Liver (tissue), 8 donors: ENCODE measurements at regions not wholly inside any gene's neighbourhood (a gene's known extent, or its start where the extent isn't known, plus 50 kb on each side); places are given as distances from the start of the nearest gene placed in this dataset.
"Not testable (repeated sequence)": the region's sequence is repeated elsewhere in the genome, so short reads cannot be mapped to it uniquely, and the experiment has no call there.

Experiments used
- DNase-seq: peaks from one replicate; pipeline ENCODE4 v3.0.0-alpha.2; 2017; ENCODE audit warnings: low spot score
- H3K27ac ChIP-seq, 2 donors: one replicate each; pipeline ENCODE4 v1.7.0; 2013; ENCODE audit warnings: inconsistent platforms in 2 of 2, low read length in 2 of 2, control low read depth in 1 of 2, low read depth in 1 of 2, mild to moderate bottlenecking in 1 of 2
- H3K27me3 ChIP-seq, 4 donors: one replicate each; pipeline versions ENCODE4 v1.6.1 to v1.7.0; 2013; ENCODE audit warnings: low read length in 3 of 4, inconsistent platforms in 1 of 4, mild to moderate bottlenecking in 1 of 4, moderate library complexity in 1 of 4; ENCODE audit not compliant: control insufficient read depth in 4 of 4, insufficient read depth in 4 of 4
- H3K36me3 ChIP-seq, 4 donors: one replicate each; pipeline versions ENCODE4 v1.6.1 to v1.7.0; 2013; ENCODE audit warnings: low read length in 3 of 4, mild to moderate bottlenecking in 3 of 4, low read depth in 1 of 4, moderate library complexity in 1 of 4; ENCODE audit not compliant: control insufficient read depth in 4 of 4, insufficient read depth in 3 of 4
- H3K4me1 ChIP-seq, 4 donors: one replicate each; pipeline versions ENCODE4 v1.6.1 to v1.7.0; 2013; ENCODE audit warnings: low read length in 3 of 4, mild to moderate bottlenecking in 3 of 4, moderate library complexity in 1 of 4; ENCODE audit not compliant: control insufficient read depth in 4 of 4, insufficient read depth in 4 of 4
- H3K4me3 ChIP-seq, 3 donors: one replicate each; pipeline versions ENCODE4 v1.6.1 to v1.7.0; 2013; ENCODE audit warnings: low read length in 3 of 3, control low read depth in 1 of 3, low read depth in 1 of 3, mild to moderate bottlenecking in 1 of 3
- H3K9ac ChIP-seq, 2 donors: one replicate each; pipeline ENCODE4 v1.7.0; 2013; ENCODE audit warnings: low read length in 2 of 2, mild to moderate bottlenecking in 2 of 2, moderate library complexity in 2 of 2, control low read depth in 1 of 2, low read depth in 1 of 2
- H3K9me3 ChIP-seq, 4 donors: one replicate each; pipeline versions ENCODE4 v1.6.1 to v1.7.0; 2013; ENCODE audit warnings: low read length in 3 of 4; ENCODE audit not compliant: control insufficient read depth in 4 of 4
- EGR1 ChIP-seq, 2 donors: IDR thresholded peaks; 2 replicates each; pipeline ENCODE4 v1.6.1; 2016 to 2018; ENCODE audit warnings: antibody characterized with exemption in 2 of 2, low read depth in 2 of 2
- FOXA2 ChIP-seq: IDR thresholded peaks from 2 replicates; pipeline ENCODE4 v1.6.1; 2016; ENCODE audit warnings: antibody characterized with exemption
- HNF4A ChIP-seq, 2 donors: conservative IDR thresholded peaks; 2 replicates each; pipeline ENCODE4 v1.6.1; 2016; ENCODE audit warnings: antibody characterized with exemption in 2 of 2, mild to moderate bottlenecking in 2 of 2
- HNF4G ChIP-seq: IDR thresholded peaks from 2 replicates; pipeline ENCODE4 v1.6.1; 2016; ENCODE audit warnings: antibody characterized with exemption
- JUND ChIP-seq, 2 donors: IDR thresholded peaks; 2 replicates each; pipeline ENCODE4 v1.6.1; 2016; ENCODE audit warnings: antibody characterized with exemption in 2 of 2
- NR2F2 ChIP-seq: IDR thresholded peaks from 2 replicates; pipeline ENCODE4 v1.6.1; 2016; ENCODE audit warnings: antibody characterized with exemption
- RXRA ChIP-seq, 2 donors: IDR thresholded peaks; 2 replicates each; pipeline ENCODE4 v1.6.1; 2017 to 2018; ENCODE audit warnings: antibody characterized with exemption in 2 of 2, mild to moderate bottlenecking in 1 of 2
- SP1 ChIP-seq: IDR thresholded peaks from 2 replicates; pipeline ENCODE4 v1.6.1; 2018; ENCODE audit warnings: antibody characterized with exemption, mild to moderate bottlenecking
- TAF1 ChIP-seq: conservative IDR thresholded peaks from 2 replicates; pipeline ENCODE4 v1.6.1; 2016; ENCODE audit warnings: antibody characterized with exemption, mild to moderate bottlenecking
- WGBS: extraction: QIAGEN DNeasy Blood & Tissue Kit; methylation state at CpG from one replicate; pipeline ENCODE4 v1.1.7; 2013; 5-methylcytosine and 5-hydroxymethylcytosine counted together
- TF ChIP-seq, protein P1 (sequence below): IDR thresholded peaks from 2 replicates; pipeline ENCODE4 v1.6.1; 2016; ENCODE audit warnings: antibody characterized with exemption
- TF ChIP-seq, protein P2 (sequence below): IDR thresholded peaks from 2 replicates; pipeline ENCODE4 v1.6.1; 2016; ENCODE audit warnings: antibody characterized with exemption, mild to moderate bottlenecking
- TF ChIP-seq, protein P3 (sequence below): fragments of 150-350 bp; IDR thresholded peaks from 2 replicates; pipeline ENCODE4 v1.5.1; 2017; ENCODE audit warnings: improper control_type of control experiment, low read depth, low read length; ENCODE audit not compliant: missing input control
- TF ChIP-seq, protein P4 (sequence below): IDR thresholded peaks from 2 replicates; pipeline ENCODE4 v1.6.1; 2016; ENCODE audit warnings: antibody characterized with exemption
- donor health status: healthy.
- donor health status: healthy.
- donor health status: healthy.
- donor health status: healthy.
- donor health status: healthy.

DNA sequence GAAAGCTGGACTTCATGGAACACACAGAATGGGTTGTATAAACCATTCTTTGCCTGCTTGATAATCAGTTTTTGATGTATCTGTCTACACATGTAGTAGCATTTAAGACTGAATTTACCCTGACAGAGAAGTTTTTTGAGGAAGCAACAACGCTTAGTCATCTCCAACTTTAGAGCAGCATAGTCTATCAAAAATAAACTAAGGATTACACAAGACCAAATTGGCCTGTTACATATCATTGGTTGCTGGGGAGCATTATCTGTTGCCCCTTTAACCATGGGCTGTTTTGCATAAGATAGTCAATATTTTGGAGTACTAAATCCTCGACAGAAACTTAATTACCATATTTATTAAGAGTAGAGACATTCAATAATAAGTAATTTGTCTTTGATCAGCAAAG lies 347.4 kb downstream of the FAM47B start:
- Histone ChIP-seq H3K4me3 (no peak overlapping the region), H3K36me3 (no peaks in the 10 kb centered on the region), H3K27me3 (no peaks in the 10 kb centered on the region), H3K9me3 (no peaks in the 10 kb centered on the region), H3K9ac (no peak overlapping the region), H3K27ac (peak overlapping the region; percentile 60 to 88), H3K4me1 (peaks cover 0 to 13% (median 7%) of the 10 kb centered on the region in 4 donors)
- TF ChIP-seq JUND (IDR thresholded peaks at IDR 0.05) (peak in 1 of 2 donors; percentile 34), NR2F2 (no peak), HNF4A (conservative IDR thresholded peaks at IDR 0.05) (peak in 1 of 2 donors; percentile 18), TAF1 (no peak), RXRA (IDR thresholded peaks at IDR 0.05) (peak in 1 of 2 donors; percentile 21)
- TF ChIP-seq, protein P1, sequence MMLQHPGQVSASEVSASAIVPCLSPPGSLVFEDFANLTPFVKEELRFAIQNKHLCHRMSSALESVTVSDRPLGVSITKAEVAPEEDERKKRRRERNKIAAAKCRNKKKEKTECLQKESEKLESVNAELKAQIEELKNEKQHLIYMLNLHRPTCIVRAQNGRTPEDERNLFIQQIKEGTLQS, result no peak
- no peak for DNase-seq
- 33% methylated on average over 2 of the region's 2 CpGs for WGBS

DNA sequence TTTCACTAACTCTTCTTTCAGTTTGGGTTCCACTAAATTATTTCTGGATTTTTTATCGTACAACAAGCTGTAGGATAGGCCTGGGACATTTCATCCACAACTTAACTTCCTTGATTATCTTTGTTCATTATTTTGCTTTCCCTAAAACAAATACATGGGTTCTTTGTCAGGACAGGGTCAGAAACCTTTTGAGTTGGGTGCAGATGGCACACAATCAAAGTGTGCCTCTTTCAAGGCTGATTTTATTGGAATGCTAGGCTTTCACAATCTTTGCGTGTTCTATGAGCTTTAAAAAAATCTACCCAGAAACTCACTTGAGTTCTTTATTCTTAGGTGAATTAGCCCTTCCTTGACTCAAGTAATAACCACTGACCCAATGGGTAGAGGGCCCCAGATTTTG lies 348.4 kb downstream of the FAM47B start:
- 44% methylated on average over 2 of the region's 2 CpGs for WGBS
- Histone ChIP-seq H3K4me3 (no peak overlapping the region), H3K9ac (no peak overlapping the region), H3K27me3 (no peaks in the 10 kb centered on the region), H3K9me3 (no peaks in the 10 kb centered on the region), H3K4me1 (peaks cover 0 to 13% (median 7%) of the 10 kb centered on the region in 4 donors), H3K36me3 (no peaks in the 10 kb centered on the region), H3K27ac (peak overlapping the region; percentile 40 to 88)
- TF ChIP-seq HNF4G, result no peak
- peak; percentile 49 to 56 for TF ChIP-seq HNF4A (conservative IDR thresholded peaks at IDR 0.05)
- peak; percentile 55 to 73 for TF ChIP-seq RXRA (IDR thresholded peaks at IDR 0.05)
- no peak for TF ChIP-seq TAF1
- peak; percentile 29 for TF ChIP-seq SP1
- DNase-seq, result no peak

DNA sequence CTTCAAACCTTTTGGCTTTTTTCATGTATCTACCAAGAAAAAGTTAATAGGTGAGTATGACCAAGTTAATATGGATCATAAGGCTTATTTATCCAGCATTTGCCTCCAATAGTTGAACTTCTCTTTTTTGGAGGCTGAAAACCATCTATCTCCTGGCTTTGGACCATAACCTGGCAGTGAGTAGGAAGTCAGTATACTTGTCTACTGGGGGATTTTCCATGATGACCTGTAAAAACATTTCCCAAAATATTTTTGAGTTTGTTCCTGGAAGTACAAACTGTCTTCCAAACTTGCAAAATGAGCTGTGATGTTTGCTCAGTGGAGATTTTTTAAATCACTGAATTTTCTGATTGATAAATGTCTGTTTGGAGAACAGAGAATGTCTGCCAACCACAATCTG lies 349.9 kb downstream of the FAM47B start:
- peak overlapping the region in 1 of 2 donors; percentile 33 for H3K27ac ChIP-seq
- H3K9ac ChIP-seq, result no peak overlapping the region
- peaks cover 0 to 13% (median 7%) of the 10 kb centered on the region in 4 donors for H3K4me1 ChIP-seq
- TF ChIP-seq RXRA (IDR thresholded peaks at IDR 0.05), result peak in 1 of 2 donors; percentile 12
- TF ChIP-seq TAF1, result no peak
- no peak for TF ChIP-seq JUND (IDR thresholded peaks at IDR 0.05)
- TF ChIP-seq SP1, result peak; percentile 12
- H3K36me3 ChIP-seq, result no peaks in the 10 kb centered on the region
- no peaks in the 10 kb centered on the region for H3K9me3 ChIP-seq
- no peak overlapping the region for H3K4me3 ChIP-seq
- no peak for DNase-seq
- H3K27me3 ChIP-seq, result no peaks in the 10 kb centered on the region

DNA sequence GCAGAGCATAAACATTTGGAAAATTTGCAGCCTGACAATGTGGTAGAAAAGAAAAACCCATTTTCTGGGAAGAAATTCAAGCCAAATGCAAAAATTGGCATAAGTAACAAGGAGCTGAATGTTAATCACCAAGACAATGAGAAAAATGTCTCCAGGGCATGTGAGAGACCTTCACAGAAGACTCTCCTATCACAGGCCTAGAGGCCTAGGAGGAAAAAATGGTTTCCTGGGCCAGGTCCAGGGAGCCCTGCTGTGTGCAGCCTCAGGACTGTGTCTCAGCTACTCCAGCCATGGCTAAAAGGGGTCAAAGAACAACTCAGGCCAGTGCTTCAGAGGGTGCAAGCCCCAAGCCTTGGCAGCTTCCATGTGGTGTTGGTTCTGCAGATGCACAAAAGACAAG lies 362.4 kb downstream of the FAM47B start:
- not testable (repeated sequence) for H3K27me3 ChIP-seq, H3K27ac ChIP-seq, DNase-seq, H3K4me1 ChIP-seq, H3K4me3 ChIP-seq, H3K9me3 ChIP-seq, H3K9ac ChIP-seq, H3K36me3 ChIP-seq

DNA sequence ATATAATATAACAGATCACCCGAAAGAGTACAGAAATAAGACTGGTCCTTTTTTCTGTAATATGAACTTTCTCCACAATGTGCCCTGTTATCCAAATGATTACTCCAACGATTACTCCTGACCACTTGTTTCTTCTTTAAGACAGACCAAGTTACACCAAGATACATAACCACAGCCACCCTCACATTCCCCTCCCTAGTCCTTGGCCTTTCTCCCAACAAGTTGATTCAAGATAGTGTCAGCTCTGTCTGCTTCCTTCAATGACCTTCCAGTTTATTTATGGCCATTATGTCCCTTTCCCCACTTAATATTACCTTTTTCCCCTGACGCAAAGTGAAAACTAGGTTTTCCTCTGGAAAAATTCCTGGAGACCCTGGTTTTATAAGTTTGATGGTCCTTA lies 397.2 kb downstream of the FAM47B start:
- DNase-seq, result no peak
- Histone ChIP-seq H3K27me3 (peaks cover 0 to 5% (median 0%) of the 10 kb centered on the region in 4 donors), H3K9me3 (no peaks in the 10 kb centered on the region), H3K4me1 (no peaks in the 10 kb centered on the region), H3K4me3 (no peak overlapping the region), H3K27ac (no peak overlapping the region), H3K9ac (no peak overlapping the region), H3K36me3 (no peaks in the 10 kb centered on the region)
- 85% methylated on average over 3 of the region's 3 CpGs for WGBS
- no peak for TF ChIP-seq FOXA2
- no peak for TF ChIP-seq JUND (IDR thresholded peaks at IDR 0.05)
- TF ChIP-seq, protein P2, sequence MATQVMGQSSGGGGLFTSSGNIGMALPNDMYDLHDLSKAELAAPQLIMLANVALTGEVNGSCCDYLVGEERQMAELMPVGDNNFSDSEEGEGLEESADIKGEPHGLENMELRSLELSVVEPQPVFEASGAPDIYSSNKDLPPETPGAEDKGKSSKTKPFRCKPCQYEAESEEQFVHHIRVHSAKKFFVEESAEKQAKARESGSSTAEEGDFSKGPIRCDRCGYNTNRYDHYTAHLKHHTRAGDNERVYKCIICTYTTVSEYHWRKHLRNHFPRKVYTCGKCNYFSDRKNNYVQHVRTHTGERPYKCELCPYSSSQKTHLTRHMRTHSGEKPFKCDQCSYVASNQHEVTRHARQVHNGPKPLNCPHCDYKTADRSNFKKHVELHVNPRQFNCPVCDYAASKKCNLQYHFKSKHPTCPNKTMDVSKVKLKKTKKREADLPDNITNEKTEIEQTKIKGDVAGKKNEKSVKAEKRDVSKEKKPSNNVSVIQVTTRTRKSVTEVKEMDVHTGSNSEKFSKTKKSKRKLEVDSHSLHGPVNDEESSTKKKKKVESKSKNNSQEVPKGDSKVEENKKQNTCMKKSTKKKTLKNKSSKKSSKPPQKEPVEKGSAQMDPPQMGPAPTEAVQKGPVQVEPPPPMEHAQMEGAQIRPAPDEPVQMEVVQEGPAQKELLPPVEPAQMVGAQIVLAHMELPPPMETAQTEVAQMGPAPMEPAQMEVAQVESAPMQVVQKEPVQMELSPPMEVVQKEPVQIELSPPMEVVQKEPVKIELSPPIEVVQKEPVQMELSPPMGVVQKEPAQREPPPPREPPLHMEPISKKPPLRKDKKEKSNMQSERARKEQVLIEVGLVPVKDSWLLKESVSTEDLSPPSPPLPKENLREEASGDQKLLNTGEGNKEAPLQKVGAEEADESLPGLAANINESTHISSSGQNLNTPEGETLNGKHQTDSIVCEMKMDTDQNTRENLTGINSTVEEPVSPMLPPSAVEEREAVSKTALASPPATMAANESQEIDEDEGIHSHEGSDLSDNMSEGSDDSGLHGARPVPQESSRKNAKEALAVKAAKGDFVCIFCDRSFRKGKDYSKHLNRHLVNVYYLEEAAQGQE, result no peak
- TF ChIP-seq, protein P3, sequence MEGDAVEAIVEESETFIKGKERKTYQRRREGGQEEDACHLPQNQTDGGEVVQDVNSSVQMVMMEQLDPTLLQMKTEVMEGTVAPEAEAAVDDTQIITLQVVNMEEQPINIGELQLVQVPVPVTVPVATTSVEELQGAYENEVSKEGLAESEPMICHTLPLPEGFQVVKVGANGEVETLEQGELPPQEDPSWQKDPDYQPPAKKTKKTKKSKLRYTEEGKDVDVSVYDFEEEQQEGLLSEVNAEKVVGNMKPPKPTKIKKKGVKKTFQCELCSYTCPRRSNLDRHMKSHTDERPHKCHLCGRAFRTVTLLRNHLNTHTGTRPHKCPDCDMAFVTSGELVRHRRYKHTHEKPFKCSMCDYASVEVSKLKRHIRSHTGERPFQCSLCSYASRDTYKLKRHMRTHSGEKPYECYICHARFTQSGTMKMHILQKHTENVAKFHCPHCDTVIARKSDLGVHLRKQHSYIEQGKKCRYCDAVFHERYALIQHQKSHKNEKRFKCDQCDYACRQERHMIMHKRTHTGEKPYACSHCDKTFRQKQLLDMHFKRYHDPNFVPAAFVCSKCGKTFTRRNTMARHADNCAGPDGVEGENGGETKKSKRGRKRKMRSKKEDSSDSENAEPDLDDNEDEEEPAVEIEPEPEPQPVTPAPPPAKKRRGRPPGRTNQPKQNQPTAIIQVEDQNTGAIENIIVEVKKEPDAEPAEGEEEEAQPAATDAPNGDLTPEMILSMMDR, result no peak
- TF ChIP-seq HNF4A (conservative IDR thresholded peaks at IDR 0.05), result no peak
- no peak for TF ChIP-seq SP1
- no peak for TF ChIP-seq TAF1
- TF ChIP-seq EGR1 (IDR thresholded peaks at IDR 0.05; ENCODE audit: low read depth in 2 of 2), result no peak
- TF ChIP-seq, protein P4, sequence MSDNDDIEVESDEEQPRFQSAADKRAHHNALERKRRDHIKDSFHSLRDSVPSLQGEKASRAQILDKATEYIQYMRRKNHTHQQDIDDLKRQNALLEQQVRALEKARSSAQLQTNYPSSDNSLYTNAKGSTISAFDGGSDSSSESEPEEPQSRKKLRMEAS, result no peak
- TF ChIP-seq, protein P1, result no peak
